ENCODE measurements at regions not wholly inside any gene's neighbourhood (a gene's known extent, or its start where the extent isn't known, plus 50 kb on each side); places are given as distances from the start of the nearest gene placed in this dataset.

DNA sequence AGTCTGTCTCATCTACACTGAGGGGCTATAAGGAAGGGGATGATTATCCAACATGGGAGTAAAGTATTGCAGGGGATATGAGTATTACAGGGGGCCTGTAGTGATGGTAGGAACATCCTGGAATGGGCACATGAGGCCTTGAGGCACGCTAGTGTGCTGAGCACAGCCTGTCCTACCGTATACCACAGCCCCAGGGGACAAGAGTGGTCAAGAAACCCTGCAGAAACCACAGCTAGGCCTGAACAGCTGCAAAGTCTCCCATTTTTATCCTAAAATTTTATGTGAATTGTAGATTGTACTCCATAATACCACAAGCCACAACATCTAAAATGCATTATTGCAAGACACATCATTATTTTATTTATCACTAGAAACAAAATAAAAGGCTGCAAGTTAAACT is 136.3 kb upstream of the ASTN2 start:
- TF ChIP-seq, protein P1, sequence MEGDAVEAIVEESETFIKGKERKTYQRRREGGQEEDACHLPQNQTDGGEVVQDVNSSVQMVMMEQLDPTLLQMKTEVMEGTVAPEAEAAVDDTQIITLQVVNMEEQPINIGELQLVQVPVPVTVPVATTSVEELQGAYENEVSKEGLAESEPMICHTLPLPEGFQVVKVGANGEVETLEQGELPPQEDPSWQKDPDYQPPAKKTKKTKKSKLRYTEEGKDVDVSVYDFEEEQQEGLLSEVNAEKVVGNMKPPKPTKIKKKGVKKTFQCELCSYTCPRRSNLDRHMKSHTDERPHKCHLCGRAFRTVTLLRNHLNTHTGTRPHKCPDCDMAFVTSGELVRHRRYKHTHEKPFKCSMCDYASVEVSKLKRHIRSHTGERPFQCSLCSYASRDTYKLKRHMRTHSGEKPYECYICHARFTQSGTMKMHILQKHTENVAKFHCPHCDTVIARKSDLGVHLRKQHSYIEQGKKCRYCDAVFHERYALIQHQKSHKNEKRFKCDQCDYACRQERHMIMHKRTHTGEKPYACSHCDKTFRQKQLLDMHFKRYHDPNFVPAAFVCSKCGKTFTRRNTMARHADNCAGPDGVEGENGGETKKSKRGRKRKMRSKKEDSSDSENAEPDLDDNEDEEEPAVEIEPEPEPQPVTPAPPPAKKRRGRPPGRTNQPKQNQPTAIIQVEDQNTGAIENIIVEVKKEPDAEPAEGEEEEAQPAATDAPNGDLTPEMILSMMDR (IDR thresholded peaks at IDR 0.05; ENCODE audit: partially characterized antibody, unreplicated experiment): no peak
- Mint-ChIP-seq H3K9me3 (ENCODE audit: unreplicated experiment) (no peaks in the 10 kb centered on the region), H3K27me3 (ENCODE audit: unreplicated experiment) (peaks cover 3% of the 10 kb centered on the region), H3K4me1 (ENCODE audit: low read depth, unreplicated experiment) (peaks cover 3% of the 10 kb centered on the region), H3K27ac (ENCODE audit: unreplicated experiment) (no peak overlapping the region), H3K36me3 (ENCODE audit: unreplicated experiment) (no peaks in the 10 kb centered on the region), H3K4me3 (ENCODE audit: unreplicated experiment) (no peak overlapping the region)
- DNase-seq: no peak

DNA sequence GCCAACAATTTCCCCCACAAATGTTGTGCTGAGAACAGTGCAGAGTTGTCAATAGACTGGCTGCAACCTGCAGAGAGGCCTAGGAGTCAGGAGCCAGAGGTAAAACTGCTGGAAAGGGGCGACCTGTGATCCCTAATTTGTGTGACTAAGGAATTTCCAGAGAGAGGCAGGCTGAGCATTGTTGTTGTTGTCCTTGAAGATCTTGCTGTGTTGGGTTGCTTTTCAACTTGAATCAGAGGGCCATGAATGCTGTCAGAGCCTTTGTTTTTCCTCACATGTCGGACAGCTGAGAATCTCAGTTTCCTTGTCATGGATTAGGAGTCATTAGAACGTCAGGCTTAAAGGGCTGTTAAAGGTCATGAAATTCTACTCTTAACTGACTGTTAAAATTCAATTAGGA is 134.6 kb upstream of the ASTN2 start:
- no peak for DNase-seq
- no peak overlapping the region for H3K4me3 Mint-ChIP-seq (ENCODE audit: unreplicated experiment)
- H3K27ac Mint-ChIP-seq (ENCODE audit: unreplicated experiment): no peak overlapping the region

DNA sequence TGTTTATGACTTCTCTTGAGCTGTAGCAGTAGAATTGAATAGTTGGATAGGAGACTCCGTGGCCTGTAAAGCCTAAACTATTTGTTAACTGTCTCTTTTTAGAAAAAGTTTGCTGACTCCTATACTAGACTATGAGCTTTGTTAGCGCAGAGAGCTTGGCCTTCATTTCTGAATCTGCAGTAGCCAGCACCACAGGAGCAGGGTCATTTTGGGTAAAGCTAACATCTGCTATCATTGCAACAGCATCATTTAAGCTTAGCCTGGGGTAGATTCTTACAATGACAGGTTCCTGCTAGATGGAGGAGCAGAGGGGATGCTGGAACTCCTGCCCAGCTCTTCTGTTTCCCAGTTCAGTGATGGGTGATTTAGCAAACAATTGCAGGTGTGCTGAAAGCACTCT is 133.7 kb upstream of the ASTN2 start:
- Mint-ChIP-seq H3K4me3 (ENCODE audit: unreplicated experiment) (no peak overlapping the region), H3K27me3 (ENCODE audit: unreplicated experiment) (no peaks in the 10 kb centered on the region), H3K4me1 (ENCODE audit: low read depth, unreplicated experiment) (peaks cover 3% of the 10 kb centered on the region), H3K36me3 (ENCODE audit: unreplicated experiment) (no peaks in the 10 kb centered on the region), H3K27ac (ENCODE audit: unreplicated experiment) (no peak overlapping the region), H3K9me3 (ENCODE audit: unreplicated experiment) (no peaks in the 10 kb centered on the region)
- TF ChIP-seq, protein P1 (IDR thresholded peaks at IDR 0.05; ENCODE audit: partially characterized antibody, unreplicated experiment): no peak
- no peak for DNase-seq

More for the DNA sequence above, 134.6 kb upstream of the ASTN2 start:
- Mint-ChIP-seq H3K9me3 (ENCODE audit: unreplicated experiment) (no peaks in the 10 kb centered on the region), H3K27me3 (ENCODE audit: unreplicated experiment) (no peaks in the 10 kb centered on the region), H3K36me3 (ENCODE audit: unreplicated experiment) (no peaks in the 10 kb centered on the region), H3K4me1 (ENCODE audit: low read depth, unreplicated experiment) (peaks cover 3% of the 10 kb centered on the region)
- TF ChIP-seq, protein P1 (IDR thresholded peaks at IDR 0.05; ENCODE audit: partially characterized antibody, unreplicated experiment): no peak

DNA sequence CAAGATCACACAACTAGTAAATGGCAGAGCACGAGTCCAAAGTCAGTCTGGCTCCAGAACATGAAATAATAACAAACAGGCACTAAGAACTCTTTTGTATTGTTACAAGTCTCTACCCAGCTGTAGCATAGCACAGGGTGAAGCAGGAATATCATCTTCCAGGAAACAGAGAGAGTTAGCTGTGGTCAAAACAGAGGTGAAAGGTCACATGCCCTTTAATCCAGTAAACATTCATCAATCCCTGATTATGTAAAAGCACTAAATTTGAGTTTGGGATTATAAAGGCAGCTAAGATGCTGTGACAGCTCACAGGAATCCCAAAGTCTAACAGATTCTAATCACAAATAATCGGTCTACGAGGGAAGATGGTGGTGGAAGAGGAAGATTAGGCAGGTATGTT is 133.0 kb upstream of the ASTN2 start:
- no peaks in the 10 kb centered on the region for H3K36me3 Mint-ChIP-seq (ENCODE audit: unreplicated experiment)
- H3K27ac Mint-ChIP-seq (ENCODE audit: unreplicated experiment): no peak overlapping the region
- H3K27me3 Mint-ChIP-seq (ENCODE audit: unreplicated experiment): no peaks in the 10 kb centered on the region
- H3K9me3 Mint-ChIP-seq (ENCODE audit: unreplicated experiment): no peaks in the 10 kb centered on the region
- DNase-seq: no peak
- H3K4me3 Mint-ChIP-seq (ENCODE audit: unreplicated experiment): no peak overlapping the region
- TF ChIP-seq, protein P1 (IDR thresholded peaks at IDR 0.05; ENCODE audit: partially characterized antibody, unreplicated experiment): no peak
- peaks cover 5% of the 10 kb centered on the region for H3K4me1 Mint-ChIP-seq (ENCODE audit: low read depth, unreplicated experiment)

DNA sequence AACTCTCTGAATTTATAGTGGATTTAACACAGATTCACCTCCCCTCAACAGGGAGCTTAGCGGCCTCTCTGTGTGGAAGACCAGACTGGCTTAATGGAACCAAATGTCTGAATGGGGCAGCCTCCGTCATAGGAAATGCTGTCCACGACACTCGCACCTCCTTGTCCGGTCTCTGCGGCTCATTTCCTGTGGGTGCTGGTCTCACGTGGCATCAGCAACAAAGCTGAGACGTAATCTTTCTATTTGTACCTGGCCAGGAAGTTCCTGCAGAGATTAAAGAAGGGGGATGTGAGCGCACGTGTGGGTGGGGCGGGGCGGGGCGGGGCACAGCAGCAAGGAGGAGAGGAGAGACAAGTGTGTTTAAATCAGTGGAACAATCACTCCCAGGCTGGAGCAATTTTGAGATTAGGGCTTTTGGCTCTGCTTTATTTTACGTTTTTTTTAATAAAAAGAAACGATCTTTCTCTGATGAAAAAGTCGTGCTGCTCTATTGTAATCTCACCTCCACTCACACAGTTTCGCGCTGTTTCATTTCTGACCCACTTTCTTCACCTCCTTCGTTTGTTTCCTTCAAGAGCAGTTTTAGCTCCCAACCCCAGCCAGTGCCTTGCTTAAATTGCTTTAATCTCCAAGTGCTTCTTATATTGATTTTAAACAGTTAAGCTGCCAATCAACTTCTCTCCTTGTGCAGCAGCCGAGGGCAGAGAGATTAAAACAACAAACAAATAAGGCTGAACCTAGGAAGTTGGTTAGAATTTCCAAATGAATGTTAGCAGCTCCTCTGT is 132.2 kb upstream of the ASTN2 start:
- TF ChIP-seq, protein P1 (IDR thresholded peaks at IDR 0.05; ENCODE audit: partially characterized antibody, unreplicated experiment): no peak
- peaks cover 5% of the 10 kb centered on the region for H3K4me1 Mint-ChIP-seq (ENCODE audit: low read depth, unreplicated experiment)
- no peaks in the 10 kb centered on the region for H3K36me3 Mint-ChIP-seq (ENCODE audit: unreplicated experiment)
- H3K4me3 Mint-ChIP-seq (ENCODE audit: unreplicated experiment): no peak overlapping the region
- H3K27ac Mint-ChIP-seq (ENCODE audit: unreplicated experiment): no peak overlapping the region
- no peaks in the 10 kb centered on the region for H3K9me3 Mint-ChIP-seq (ENCODE audit: unreplicated experiment)
- no peaks in the 10 kb centered on the region for H3K27me3 Mint-ChIP-seq (ENCODE audit: unreplicated experiment)
- no peak for DNase-seq

Data from glutamatergic neuron (in vitro differentiated cells).